ENCODE measurements at regions not wholly inside any gene's neighbourhood (a gene's known extent, or its start where the extent isn't known, plus 50 kb on each side); places are given as distances from the start of the nearest gene placed in this dataset.

GRCh38 chr12:47520029-47520428 lies 185.8 kb downstream of the RPAP3 start:
- H3K4me1 ChIP-seq: no peaks in the 10 kb centered on the region
- no peak overlapping the region for H3K27ac ChIP-seq
- no peaks in the 10 kb centered on the region for H3K36me3 ChIP-seq
- TF ChIP-seq POLR2AphosphoS5 (IDR thresholded peaks at IDR 0.05; ENCODE audit: insufficient read depth in 1 of 2, low read depth in 1 of 2) (no peak), POLR2A (IDR thresholded peaks at IDR 0.05) (no peak)
- TF ChIP-seq, protein P1, sequence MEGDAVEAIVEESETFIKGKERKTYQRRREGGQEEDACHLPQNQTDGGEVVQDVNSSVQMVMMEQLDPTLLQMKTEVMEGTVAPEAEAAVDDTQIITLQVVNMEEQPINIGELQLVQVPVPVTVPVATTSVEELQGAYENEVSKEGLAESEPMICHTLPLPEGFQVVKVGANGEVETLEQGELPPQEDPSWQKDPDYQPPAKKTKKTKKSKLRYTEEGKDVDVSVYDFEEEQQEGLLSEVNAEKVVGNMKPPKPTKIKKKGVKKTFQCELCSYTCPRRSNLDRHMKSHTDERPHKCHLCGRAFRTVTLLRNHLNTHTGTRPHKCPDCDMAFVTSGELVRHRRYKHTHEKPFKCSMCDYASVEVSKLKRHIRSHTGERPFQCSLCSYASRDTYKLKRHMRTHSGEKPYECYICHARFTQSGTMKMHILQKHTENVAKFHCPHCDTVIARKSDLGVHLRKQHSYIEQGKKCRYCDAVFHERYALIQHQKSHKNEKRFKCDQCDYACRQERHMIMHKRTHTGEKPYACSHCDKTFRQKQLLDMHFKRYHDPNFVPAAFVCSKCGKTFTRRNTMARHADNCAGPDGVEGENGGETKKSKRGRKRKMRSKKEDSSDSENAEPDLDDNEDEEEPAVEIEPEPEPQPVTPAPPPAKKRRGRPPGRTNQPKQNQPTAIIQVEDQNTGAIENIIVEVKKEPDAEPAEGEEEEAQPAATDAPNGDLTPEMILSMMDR (IDR thresholded peaks at IDR 0.05): no peak
- H3K4me3 ChIP-seq: no peak overlapping the region
- no peaks in the 10 kb centered on the region for H3K9me3 ChIP-seq
- DNase-seq (ENCODE audit: extremely low spot score in 2 of 2): no peak
- intact Hi-C loops (cut with DNase I): no loop called here
- H3K27me3 ChIP-seq: no peaks in the 10 kb centered on the region

DNA sequence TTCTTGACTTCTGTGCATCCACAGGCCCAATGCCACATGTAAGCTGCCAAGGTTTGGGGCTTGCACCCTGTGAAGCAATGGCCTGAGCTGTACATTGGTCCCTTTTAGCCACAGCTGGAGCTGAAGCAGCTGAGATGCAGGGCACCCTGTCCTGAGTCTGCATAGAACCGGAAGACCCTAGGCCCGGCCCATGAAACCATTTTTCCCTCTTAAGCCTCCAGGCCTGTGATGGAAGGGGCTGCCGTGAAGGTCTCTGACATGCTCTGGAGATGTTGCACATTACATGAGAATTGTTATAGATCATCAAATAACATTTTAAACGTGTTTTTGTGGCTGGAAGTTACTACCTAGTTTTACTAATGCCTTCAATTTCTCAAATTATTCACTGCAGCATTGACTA lies 188.7 kb downstream of the RPAP3 start:
- no peak for DNase-seq (ENCODE audit: extremely low spot score in 2 of 2)
- intact Hi-C loops (cut with DNase I): no loop called here
- no peaks in the 10 kb centered on the region for H3K36me3 ChIP-seq
- no peaks in the 10 kb centered on the region for H3K9me3 ChIP-seq
- no peak for TF ChIP-seq POLR2AphosphoS5 (IDR thresholded peaks at IDR 0.05; ENCODE audit: insufficient read depth in 1 of 2, low read depth in 1 of 2)
- TF ChIP-seq, protein P1 (IDR thresholded peaks at IDR 0.05): no peak
- no peak for TF ChIP-seq POLR2A (IDR thresholded peaks at IDR 0.05)
- no peak overlapping the region for H3K4me3 ChIP-seq
- no peaks in the 10 kb centered on the region for H3K4me1 ChIP-seq
- H3K27ac ChIP-seq: no peak overlapping the region
- H3K27me3 ChIP-seq: no peaks in the 10 kb centered on the region

DNA sequence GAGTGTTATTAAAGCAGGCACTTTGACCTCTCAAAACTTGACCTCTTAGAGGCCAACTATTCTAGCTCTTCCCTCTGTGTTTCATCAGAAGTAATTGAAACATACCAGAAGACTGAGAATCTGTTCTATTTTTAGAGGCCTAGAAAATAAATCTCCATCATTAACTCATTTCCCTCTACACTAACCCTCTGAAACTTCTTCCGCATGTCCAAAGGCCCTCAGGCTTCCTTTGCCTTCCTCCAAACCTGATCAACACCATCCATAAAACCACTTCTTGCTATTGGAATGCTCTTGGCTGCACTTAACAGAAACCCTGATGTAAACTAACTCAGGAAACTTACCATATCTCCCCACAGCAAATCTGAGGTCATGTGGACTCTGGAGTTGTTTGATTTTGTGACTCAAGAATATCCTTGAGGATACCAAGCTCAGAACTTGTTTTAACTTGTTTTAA lies 196.4 kb downstream of the RPAP3 start:
- TF ChIP-seq POLR2AphosphoS5 (IDR thresholded peaks at IDR 0.05; ENCODE audit: insufficient read depth in 1 of 2, low read depth in 1 of 2) (no peak), POLR2A (IDR thresholded peaks at IDR 0.05) (no peak)
- TF ChIP-seq, protein P1 (IDR thresholded peaks at IDR 0.05): no peak
- no peak overlapping the region for H3K27ac ChIP-seq
- no peaks in the 10 kb centered on the region for H3K27me3 ChIP-seq
- intact Hi-C loops (cut with DNase I): no loop called here
- H3K36me3 ChIP-seq: no peaks in the 10 kb centered on the region
- no peaks in the 10 kb centered on the region for H3K4me1 ChIP-seq
- H3K9me3 ChIP-seq: no peaks in the 10 kb centered on the region
- no peak overlapping the region for H3K4me3 ChIP-seq
- DNase-seq (ENCODE audit: extremely low spot score in 2 of 2): no peak

GRCh38 chr12:47507221-47507620 lies 198.6 kb downstream of the RPAP3 start:
- no peak overlapping the region for H3K27ac ChIP-seq
- no peak overlapping the region for H3K4me3 ChIP-seq
- H3K4me1 ChIP-seq: no peaks in the 10 kb centered on the region
- no peaks in the 10 kb centered on the region for H3K9me3 ChIP-seq
- H3K27me3 ChIP-seq: no peaks in the 10 kb centered on the region
- H3K36me3 ChIP-seq: no peaks in the 10 kb centered on the region
- intact Hi-C loops (cut with DNase I): loop anchor here (1.0 kb wide), 1 partner anchor 41 kb away; no protein-coding TSS in a partner anchor
- TF ChIP-seq, protein P1 (IDR thresholded peaks at IDR 0.05): no peak
- TF ChIP-seq POLR2AphosphoS5 (IDR thresholded peaks at IDR 0.05; ENCODE audit: insufficient read depth in 1 of 2, low read depth in 1 of 2) (no peak), POLR2A (IDR thresholded peaks at IDR 0.05) (no peak)
- DNase-seq (ENCODE audit: extremely low spot score in 2 of 2): no peak

- H3K27me3 ChIP-seq: no peaks in the 10 kb centered on the region
- intact Hi-C loops (cut with DNase I): no loop called here
- no peak overlapping the region for H3K4me3 ChIP-seq
- no peaks in the 10 kb centered on the region for H3K4me1 ChIP-seq
- no peak overlapping the region for H3K27ac ChIP-seq
- no peaks in the 10 kb centered on the region for H3K9me3 ChIP-seq
- no peak for DNase-seq (ENCODE audit: extremely low spot score in 2 of 2)
- H3K36me3 ChIP-seq: no peaks in the 10 kb centered on the region
- TF ChIP-seq, protein P1 (IDR thresholded peaks at IDR 0.05): no peak
- TF ChIP-seq POLR2A (IDR thresholded peaks at IDR 0.05) (no peak), POLR2AphosphoS5 (IDR thresholded peaks at IDR 0.05; ENCODE audit: insufficient read depth in 1 of 2, low read depth in 1 of 2) (no peak)
Observed at GRCh38 chr12:47504775-47505446, 200.9 kb downstream of the RPAP3 start.

Measured in vagina (tissue), 2 donors.